GM12891 (cell line): ENCODE measurements at regions not wholly inside any gene's neighbourhood (a gene's known extent, or its start where the extent isn't known, plus 50 kb on each side); places are given as distances from the start of the nearest gene placed in this dataset.

Source experiments
- POLR2A ChIP-seq: IDR thresholded peaks from 2 replicates; pipeline ENCODE4 v1.6.1; 2011; ENCODE audit warnings: low read depth, low read length, control low read depth
- POLR2AphosphoS5 ChIP-seq: IDR thresholded peaks from 2 replicates; pipeline ENCODE4 v1.6.1; 2011; ENCODE audit warnings: low read depth, low read length, control low read depth

- TF ChIP-seq POLR2AphosphoS5 = no peak
- no peak for TF ChIP-seq POLR2A
These were observed 51.6 kb upstream of the PARP11 start for GRCh38 chr12:3924761-3925160.
